ENCODE measurements at regions not wholly inside any gene's neighbourhood (a gene's known extent, or its start where the extent isn't known, plus 50 kb on each side); places are given as distances from the start of the nearest gene placed in this dataset.
"Not testable (repeated sequence)": the region's sequence is repeated elsewhere in the genome, so short reads cannot be mapped to it uniquely, and the experiment has no call there.

- H3K27ac ChIP-seq (ENCODE audit: low read depth in 1 of 2, low read length in 1 of 2) = no peak overlapping the region
- 88% methylated on average over 1 of the region's 1 CpG for WGBS
- DNase-seq (ENCODE audit: low read depth in 6 of 9, low spot score in 9 of 9) = no peak
Observed at GRCh38 chr11:23866641-23867040, 630.2 kb upstream of the LUZP2 start.

GRCh38 chr11:23869671-23870070 is 627.2 kb upstream of the LUZP2 start:
- Histone ChIP-seq H3K36me3 (ENCODE audit: control insufficient read depth in 2 of 2, insufficient read depth in 2 of 2, low read length in 1 of 2) (no peaks in the 10 kb centered on the region), H3K4me3 (ENCODE audit: low read length in 2 of 2) (no peak overlapping the region), H3K9me3 (ENCODE audit: control insufficient read depth in 2 of 2, insufficient read depth in 1 of 2, low read length in 1 of 2) (no peaks in the 10 kb centered on the region), H3K27ac (ENCODE audit: low read depth in 1 of 2, low read length in 1 of 2) (no peak overlapping the region), H3K27me3 (ENCODE audit: control insufficient read depth in 2 of 2, insufficient read depth in 1 of 2, low read length in 1 of 2) (no peaks in the 10 kb centered on the region), H3K4me1 (ENCODE audit: control insufficient read depth in 2 of 2, insufficient read depth in 2 of 2, low read length in 2 of 2) (no peaks in the 10 kb centered on the region)
- no peak for DNase-seq (ENCODE audit: low read depth in 6 of 9, low spot score in 9 of 9)
- WGBS = 74% methylated on average over 2 of the region's 2 CpGs

More at GRCh38 chr11:23866641-23867040, 630.2 kb upstream of the LUZP2 start:
- Histone ChIP-seq H3K36me3 (ENCODE audit: control insufficient read depth in 2 of 2, insufficient read depth in 2 of 2, low read length in 1 of 2) (no peaks in the 10 kb centered on the region), H3K4me3 (ENCODE audit: low read length in 2 of 2) (no peak overlapping the region), H3K9me3 (ENCODE audit: control insufficient read depth in 2 of 2, insufficient read depth in 1 of 2, low read length in 1 of 2) (no peaks in the 10 kb centered on the region), H3K27me3 (ENCODE audit: control insufficient read depth in 2 of 2, insufficient read depth in 1 of 2, low read length in 1 of 2) (no peaks in the 10 kb centered on the region), H3K4me1 (ENCODE audit: control insufficient read depth in 2 of 2, insufficient read depth in 2 of 2, low read length in 2 of 2) (no peaks in the 10 kb centered on the region)

GRCh38 chr11:23873406-23873805 is 623.4 kb upstream of the LUZP2 start:
- Histone ChIP-seq H3K27me3 (ENCODE audit: control insufficient read depth in 2 of 2, insufficient read depth in 1 of 2, low read length in 1 of 2) (no peaks in the 10 kb centered on the region), H3K27ac (ENCODE audit: low read depth in 1 of 2, low read length in 1 of 2) (no peak overlapping the region), H3K4me1 (ENCODE audit: control insufficient read depth in 2 of 2, insufficient read depth in 2 of 2, low read length in 2 of 2) (no peaks in the 10 kb centered on the region), H3K4me3 (ENCODE audit: low read length in 2 of 2) (no peak overlapping the region), H3K36me3 (ENCODE audit: control insufficient read depth in 2 of 2, insufficient read depth in 2 of 2, low read length in 1 of 2) (no peaks in the 10 kb centered on the region), H3K9me3 (ENCODE audit: control insufficient read depth in 2 of 2, insufficient read depth in 1 of 2, low read length in 1 of 2) (peaks cover 0 to 3% of the 10 kb centered on the region in 2 donors)
- DNase-seq (ENCODE audit: low read depth in 6 of 9, low spot score in 9 of 9) = no peak
- WGBS = 94% methylated on average over 2 of the region's 2 CpGs

GRCh38 chr11:23875176-23875850 is 621.5 kb upstream of the LUZP2 start:
- no peaks in the 10 kb centered on the region for H3K36me3 ChIP-seq (ENCODE audit: control insufficient read depth in 2 of 2, insufficient read depth in 2 of 2, low read length in 1 of 2)
- H3K9me3 ChIP-seq (ENCODE audit: control insufficient read depth in 2 of 2, insufficient read depth in 1 of 2, low read length in 1 of 2) = peaks cover 0 to 3% of the 10 kb centered on the region in 2 donors
- H3K27ac ChIP-seq (ENCODE audit: low read depth in 1 of 2, low read length in 1 of 2) = no peak overlapping the region
- 88% methylated on average over 4 of the region's 4 CpGs for WGBS
- H3K4me3 ChIP-seq (ENCODE audit: low read length in 2 of 2) = no peak overlapping the region
- H3K27me3 ChIP-seq (ENCODE audit: control insufficient read depth in 2 of 2, insufficient read depth in 1 of 2, low read length in 1 of 2) = no peaks in the 10 kb centered on the region
- H3K4me1 ChIP-seq (ENCODE audit: control insufficient read depth in 2 of 2, insufficient read depth in 2 of 2, low read length in 2 of 2) = no peaks in the 10 kb centered on the region
- DNase-seq (ENCODE audit: low read depth in 6 of 9, low spot score in 9 of 9) = peak in 1 of 9 donors; percentile 5

- H3K9me3 ChIP-seq (ENCODE audit: control insufficient read depth in 2 of 2, insufficient read depth in 1 of 2, low read length in 1 of 2); H3K36me3 ChIP-seq (ENCODE audit: control insufficient read depth in 2 of 2, insufficient read depth in 2 of 2, low read length in 1 of 2); H3K27ac ChIP-seq (ENCODE audit: low read depth in 1 of 2, low read length in 1 of 2); H3K4me3 ChIP-seq (ENCODE audit: low read length in 2 of 2); DNase-seq (ENCODE audit: low read depth in 6 of 9, low spot score in 9 of 9); H3K27me3 ChIP-seq (ENCODE audit: control insufficient read depth in 2 of 2, insufficient read depth in 1 of 2, low read length in 1 of 2); H3K4me1 ChIP-seq (ENCODE audit: control insufficient read depth in 2 of 2, insufficient read depth in 2 of 2, low read length in 2 of 2): not testable (repeated sequence)
- 98% methylated on average over 26 of the region's 26 CpGs for WGBS
Observed at GRCh38 chr11:23883426-23884048, 613.3 kb upstream of the LUZP2 start.

- Histone ChIP-seq H3K4me3 (ENCODE audit: low read length in 2 of 2) (no peak overlapping the region), H3K4me1 (ENCODE audit: control insufficient read depth in 2 of 2, insufficient read depth in 2 of 2, low read length in 2 of 2) (no peaks in the 10 kb centered on the region), H3K27ac (ENCODE audit: low read depth in 1 of 2, low read length in 1 of 2) (no peak overlapping the region), H3K9me3 (ENCODE audit: control insufficient read depth in 2 of 2, insufficient read depth in 1 of 2, low read length in 1 of 2) (peaks cover 0 to 4% of the 10 kb centered on the region in 2 donors), H3K36me3 (ENCODE audit: control insufficient read depth in 2 of 2, insufficient read depth in 2 of 2, low read length in 1 of 2) (no peaks in the 10 kb centered on the region), H3K27me3 (ENCODE audit: control insufficient read depth in 2 of 2, insufficient read depth in 1 of 2, low read length in 1 of 2) (no peaks in the 10 kb centered on the region)
- DNase-seq (ENCODE audit: low read depth in 6 of 9, low spot score in 9 of 9) = no peak
Observed at GRCh38 chr11:23884341-23884740, 612.5 kb upstream of the LUZP2 start.

GRCh38 chr11:23885801-23886200 is 611.1 kb upstream of the LUZP2 start:
- 95% methylated on average over 2 of the region's 2 CpGs for WGBS
- Histone ChIP-seq H3K27ac (ENCODE audit: low read depth in 1 of 2, low read length in 1 of 2) (no peak overlapping the region), H3K27me3 (ENCODE audit: control insufficient read depth in 2 of 2, insufficient read depth in 1 of 2, low read length in 1 of 2) (no peaks in the 10 kb centered on the region), H3K36me3 (ENCODE audit: control insufficient read depth in 2 of 2, insufficient read depth in 2 of 2, low read length in 1 of 2) (no peaks in the 10 kb centered on the region), H3K4me3 (ENCODE audit: low read length in 2 of 2) (no peak overlapping the region), H3K9me3 (ENCODE audit: control insufficient read depth in 2 of 2, insufficient read depth in 1 of 2, low read length in 1 of 2) (peaks cover 0 to 4% of the 10 kb centered on the region in 2 donors), H3K4me1 (ENCODE audit: control insufficient read depth in 2 of 2, insufficient read depth in 2 of 2, low read length in 2 of 2) (no peaks in the 10 kb centered on the region)
- no peak for DNase-seq (ENCODE audit: low read depth in 6 of 9, low spot score in 9 of 9)

- not testable (repeated sequence) for H3K4me3 ChIP-seq (ENCODE audit: low read length in 2 of 2); H3K27ac ChIP-seq (ENCODE audit: low read depth in 1 of 2, low read length in 1 of 2); H3K4me1 ChIP-seq (ENCODE audit: control insufficient read depth in 2 of 2, insufficient read depth in 2 of 2, low read length in 2 of 2); H3K36me3 ChIP-seq (ENCODE audit: control insufficient read depth in 2 of 2, insufficient read depth in 2 of 2, low read length in 1 of 2); H3K27me3 ChIP-seq (ENCODE audit: control insufficient read depth in 2 of 2, insufficient read depth in 1 of 2, low read length in 1 of 2); H3K9me3 ChIP-seq (ENCODE audit: control insufficient read depth in 2 of 2, insufficient read depth in 1 of 2, low read length in 1 of 2); DNase-seq (ENCODE audit: low read depth in 6 of 9, low spot score in 9 of 9)
- 94% methylated on average over 4 of the region's 4 CpGs for whole genome bisulfite sequencing
Observed at GRCh38 chr11:23887122-23887521, 609.7 kb upstream of the LUZP2 start.

GRCh38 chr11:23893126-23893525 is 603.7 kb upstream of the LUZP2 start:
- Histone ChIP-seq H3K27me3 (ENCODE audit: control insufficient read depth in 2 of 2, insufficient read depth in 1 of 2, low read length in 1 of 2) (no peaks in the 10 kb centered on the region), H3K4me3 (ENCODE audit: low read length in 2 of 2) (no peak overlapping the region), H3K27ac (ENCODE audit: low read depth in 1 of 2, low read length in 1 of 2) (no peak overlapping the region), H3K36me3 (ENCODE audit: control insufficient read depth in 2 of 2, insufficient read depth in 2 of 2, low read length in 1 of 2) (no peaks in the 10 kb centered on the region), H3K4me1 (ENCODE audit: control insufficient read depth in 2 of 2, insufficient read depth in 2 of 2, low read length in 2 of 2) (no peaks in the 10 kb centered on the region), H3K9me3 (ENCODE audit: control insufficient read depth in 2 of 2, insufficient read depth in 1 of 2, low read length in 1 of 2) (no peaks in the 10 kb centered on the region)
- WGBS = 97% methylated on average over 2 of the region's 2 CpGs
- DNase-seq (ENCODE audit: low read depth in 6 of 9, low spot score in 9 of 9) = no peak

Measured in thymus (tissue), 11 donors.